Breast epithelium (tissue), 4 donors: ENCODE measurements at regions not wholly inside any gene's neighbourhood (a gene's known extent, or its start where the extent isn't known, plus 50 kb on each side); places are given as distances from the start of the nearest gene placed in this dataset.

Experiments used
- DNase-seq, 2 donors: peaks; one replicate each; pipeline ENCODE4 v3.0.0-alpha.2; 2019; ENCODE audit warnings: low spot score in 2 of 2
- H3K27ac ChIP-seq, 2 donors: fragments of 200-600 bp; sonication (generic) in 1 of 2; one replicate each; pipeline ENCODE4 v1.5.1; 2016 to 2019; ENCODE audit warnings: mild to moderate bottlenecking in 1 of 2
- H3K27me3 ChIP-seq, 2 donors: fragments of 200-600 bp; sonication (generic) in 1 of 2; one replicate each; pipeline versions ENCODE4 v1.5.1 to v1.6.0; 2017 to 2019; ENCODE audit warnings: control low read depth in 1 of 2, mild to moderate bottlenecking in 1 of 2
- H3K36me3 ChIP-seq: fragments of 200-600 bp; one replicate; pipeline ENCODE4 v1.5.1; 2019
- H3K4me1 ChIP-seq, 2 donors: fragments of 200-600 bp; sonication (generic); one replicate each; pipeline ENCODE4 v1.5.1; 2016 to 2019; ENCODE audit warnings: control low read depth in 1 of 2
- H3K4me3 ChIP-seq, 3 donors: fragments of 200-600 bp; sonication (generic); 1 replicate in 2 of 3; 2 replicates in 1 of 3; pipeline ENCODE4 v1.5.1; 2016 to 2019; ENCODE audit warnings: mild to moderate bottlenecking in 3 of 3, moderate library complexity in 2 of 3
- H3K9me3 ChIP-seq, 2 donors: fragments of 200-600 bp; sonication (generic) in 1 of 2; one replicate each; pipeline ENCODE4 v1.5.1; 2016 to 2019; ENCODE audit warnings: control low read depth in 1 of 2
- POLR2A ChIP-seq: fragments of 450-650 bp; IDR thresholded peaks from one replicate; pipeline ENCODE4 v1.6.1; 2016; ENCODE audit warnings: antibody characterized with exemption, mild to moderate bottlenecking, moderate library complexity
- POLR2AphosphoS5 ChIP-seq, 3 donors: sonication (generic); formaldehyde crosslinking; IDR thresholded peaks; one replicate each; pipeline ENCODE4 v1.6.1; 2017; ENCODE audit warnings: antibody characterized with exemption in 3 of 3
- intact Hi-C: fragments of 100-400 bp; cut with DNase I; formaldehyde crosslinking; loops from one replicate; pipeline ENCODE4 v1.15.1; 2023; ENCODE audit warnings: low total_unique reads
- TF ChIP-seq, protein P1 (sequence below), 3 donors: fragments of 450-650 bp; IDR thresholded peaks; one replicate each; pipeline ENCODE4 v1.5.1; 2016 to 2017; ENCODE audit warnings: antibody characterized with exemption in 3 of 3, mild to moderate bottlenecking in 3 of 3, moderate library complexity in 3 of 3

DNA sequence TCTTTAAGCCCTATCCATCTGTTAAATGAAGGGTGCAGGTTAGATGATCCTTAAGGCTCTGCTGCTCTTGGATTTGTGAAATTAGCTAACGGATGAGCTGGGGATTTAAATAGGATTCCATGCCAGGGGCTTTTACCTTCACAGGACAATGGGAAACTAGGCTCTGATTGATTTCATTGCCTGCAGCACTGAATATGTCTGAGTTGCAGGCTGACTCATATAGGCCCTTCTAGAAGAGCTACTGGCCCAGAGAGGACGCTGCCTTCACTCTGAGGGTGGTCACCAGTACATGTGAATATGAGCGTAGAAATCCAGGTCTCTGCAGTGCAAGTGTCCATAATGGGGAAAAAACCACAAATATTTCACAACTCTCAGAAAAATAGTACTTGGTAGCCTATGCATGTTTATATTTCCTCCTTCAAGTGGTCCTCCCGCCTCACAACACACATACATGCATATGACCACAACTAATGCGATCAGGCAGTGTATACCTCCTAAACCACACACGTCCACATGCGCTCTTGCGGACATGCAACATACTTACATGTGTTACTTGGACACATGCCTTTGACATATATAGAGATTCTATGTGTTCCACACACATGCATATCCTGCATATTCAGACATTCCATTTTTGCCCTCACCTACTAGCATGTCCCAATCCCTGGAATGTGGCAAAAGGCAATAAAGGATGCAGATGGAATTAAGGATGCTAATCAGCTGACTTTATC, 233.8 kb upstream of the JUN start:
- H3K36me3 ChIP-seq, result no peaks in the 10 kb centered on the region
- H3K4me1 ChIP-seq, result no peaks in the 10 kb centered on the region
- no peaks in the 10 kb centered on the region for H3K9me3 ChIP-seq
- no peak overlapping the region for H3K27ac ChIP-seq
- no peaks in the 10 kb centered on the region for H3K27me3 ChIP-seq
- DNase-seq, result no peak
- intact Hi-C loops, result no loop called here
- TF ChIP-seq POLR2A (no peak), POLR2AphosphoS5 (IDR thresholded peaks at IDR 0.05) (no peak)
- TF ChIP-seq, protein P1, sequence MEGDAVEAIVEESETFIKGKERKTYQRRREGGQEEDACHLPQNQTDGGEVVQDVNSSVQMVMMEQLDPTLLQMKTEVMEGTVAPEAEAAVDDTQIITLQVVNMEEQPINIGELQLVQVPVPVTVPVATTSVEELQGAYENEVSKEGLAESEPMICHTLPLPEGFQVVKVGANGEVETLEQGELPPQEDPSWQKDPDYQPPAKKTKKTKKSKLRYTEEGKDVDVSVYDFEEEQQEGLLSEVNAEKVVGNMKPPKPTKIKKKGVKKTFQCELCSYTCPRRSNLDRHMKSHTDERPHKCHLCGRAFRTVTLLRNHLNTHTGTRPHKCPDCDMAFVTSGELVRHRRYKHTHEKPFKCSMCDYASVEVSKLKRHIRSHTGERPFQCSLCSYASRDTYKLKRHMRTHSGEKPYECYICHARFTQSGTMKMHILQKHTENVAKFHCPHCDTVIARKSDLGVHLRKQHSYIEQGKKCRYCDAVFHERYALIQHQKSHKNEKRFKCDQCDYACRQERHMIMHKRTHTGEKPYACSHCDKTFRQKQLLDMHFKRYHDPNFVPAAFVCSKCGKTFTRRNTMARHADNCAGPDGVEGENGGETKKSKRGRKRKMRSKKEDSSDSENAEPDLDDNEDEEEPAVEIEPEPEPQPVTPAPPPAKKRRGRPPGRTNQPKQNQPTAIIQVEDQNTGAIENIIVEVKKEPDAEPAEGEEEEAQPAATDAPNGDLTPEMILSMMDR (IDR thresholded peaks at IDR 0.05), result no peak
- H3K4me3 ChIP-seq, result no peak overlapping the region

- no peaks in the 10 kb centered on the region for H3K27me3 ChIP-seq
- TF ChIP-seq POLR2A, result no peak
- TF ChIP-seq POLR2AphosphoS5 (IDR thresholded peaks at IDR 0.05), result no peak
- TF ChIP-seq, protein P1 (IDR thresholded peaks at IDR 0.05), result no peak
- no peaks in the 10 kb centered on the region for H3K9me3 ChIP-seq
- H3K4me3 ChIP-seq, result no peak overlapping the region
- no peaks in the 10 kb centered on the region for H3K36me3 ChIP-seq
- no peak for DNase-seq
- intact Hi-C loops, result no loop called here
- H3K27ac ChIP-seq, result no peak overlapping the region
- no peaks in the 10 kb centered on the region for H3K4me1 ChIP-seq
Measured at GRCh38 chr1:59018446-59018845, 234.6 kb upstream of the JUN start.

DNA sequence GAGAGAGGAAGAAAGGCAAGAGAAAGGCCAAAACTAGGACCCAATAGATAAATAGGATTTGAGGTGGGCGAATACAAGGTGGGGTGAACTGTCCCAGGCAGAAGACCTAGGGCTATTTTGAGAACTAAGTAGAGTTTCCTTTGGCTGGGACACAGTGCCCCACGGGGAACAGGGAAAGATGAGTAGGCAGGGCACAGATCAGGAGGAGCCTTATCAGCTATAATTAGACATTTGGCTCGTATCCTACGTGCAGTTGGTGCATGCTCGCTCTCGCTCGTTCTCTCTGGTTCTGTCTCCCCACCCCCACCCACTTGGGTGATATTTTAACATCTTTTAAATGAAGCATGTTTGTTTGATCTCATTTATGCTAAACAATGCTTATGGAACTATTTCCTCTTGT, 235.0 kb upstream of the JUN start:
- TF ChIP-seq, protein P1 (IDR thresholded peaks at IDR 0.05), result no peak
- TF ChIP-seq POLR2A, result no peak
- no peak for TF ChIP-seq POLR2AphosphoS5 (IDR thresholded peaks at IDR 0.05)

GRCh38 chr1:59020151-59020997, 236.5 kb upstream of the JUN start:
- Histone ChIP-seq H3K4me1 (no peaks in the 10 kb centered on the region), H3K9me3 (no peaks in the 10 kb centered on the region), H3K27me3 (no peaks in the 10 kb centered on the region), H3K36me3 (no peaks in the 10 kb centered on the region), H3K27ac (peak overlapping the region; percentile 33 to 45), H3K4me3 (peak overlapping the region; percentile 15 to 48 (median 20))
- TF ChIP-seq POLR2A, result no peak
- TF ChIP-seq POLR2AphosphoS5 (IDR thresholded peaks at IDR 0.05), result no peak
- TF ChIP-seq, protein P1 (IDR thresholded peaks at IDR 0.05), result no peak
- DNase-seq, result peak in 1 of 2 donors; percentile 24
- intact Hi-C loops, result no loop called here

More for the DNA sequence above, 235.0 kb upstream of the JUN start:
- H3K9me3 ChIP-seq, result no peaks in the 10 kb centered on the region
- no peak overlapping the region for H3K27ac ChIP-seq
- no peaks in the 10 kb centered on the region for H3K27me3 ChIP-seq
- no peak overlapping the region for H3K4me3 ChIP-seq
- DNase-seq, result no peak
- intact Hi-C loops, result no loop called here
- H3K36me3 ChIP-seq, result no peaks in the 10 kb centered on the region
- H3K4me1 ChIP-seq, result no peaks in the 10 kb centered on the region

DNA sequence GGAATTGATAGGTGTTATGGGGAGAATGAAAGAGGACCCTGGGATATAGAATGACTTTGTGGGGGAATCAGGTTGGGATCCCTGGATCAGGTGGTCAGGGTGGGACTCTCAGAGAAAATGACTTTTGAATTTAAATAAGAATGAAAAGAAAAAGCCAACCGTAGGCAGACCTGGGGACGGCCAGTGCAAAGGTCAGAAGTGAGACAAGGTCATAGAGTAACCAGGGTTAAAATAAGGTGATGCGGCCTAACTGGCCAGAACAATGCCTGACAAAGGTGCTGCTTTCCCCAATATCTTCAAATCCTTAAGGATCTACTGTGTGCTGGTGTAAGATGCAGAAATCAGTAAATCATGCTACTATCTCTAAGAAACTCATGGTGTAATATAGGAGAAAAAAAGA, 238.4 kb upstream of the JUN start:
- Histone ChIP-seq H3K4me1 (no peaks in the 10 kb centered on the region), H3K36me3 (no peaks in the 10 kb centered on the region), H3K27me3 (no peaks in the 10 kb centered on the region), H3K9me3 (no peaks in the 10 kb centered on the region), H3K27ac (no peak overlapping the region), H3K4me3 (no peak overlapping the region)
- intact Hi-C loops, result no loop called here
- TF ChIP-seq POLR2AphosphoS5 (IDR thresholded peaks at IDR 0.05) (no peak), POLR2A (no peak)
- TF ChIP-seq, protein P1 (IDR thresholded peaks at IDR 0.05), result no peak
- DNase-seq, result no peak
